ENCODE measurements at regions not wholly inside any gene's neighbourhood (a gene's known extent, or its start where the extent isn't known, plus 50 kb on each side); places are given as distances from the start of the nearest gene placed in this dataset.

GRCh38 chr12:84361651-84362551, 550.7 kb downstream of the SLC6A15 start:
- DNase-seq, result no peak

GRCh38 chr12:84357314-84357713, 555.3 kb downstream of the SLC6A15 start:
- no peak for DNase-seq

GRCh38 chr12:84356224-84356623, 556.4 kb downstream of the SLC6A15 start:
- DNase-seq, result no peak

GRCh38 chr12:84355561-84355960, 557.0 kb downstream of the SLC6A15 start:
- DNase-seq, result no peak

GRCh38 chr12:84348582-84348981, 564.0 kb downstream of the SLC6A15 start:
- DNase-seq, result no peak

- DNase-seq, result no peak
Observed at GRCh38 chr12:84341467-84342193, 571.0 kb downstream of the SLC6A15 start.

GRCh38 chr12:84336231-84336630, 576.4 kb downstream of the SLC6A15 start:
- DNase-seq, result no peak

GRCh38 chr12:84329938-84330337, 582.7 kb downstream of the SLC6A15 start:
- DNase-seq, result no peak

- no peak for DNase-seq
Observed at GRCh38 chr12:84315926-84316325, 596.7 kb downstream of the SLC6A15 start.

GRCh38 chr12:84313323-84313675, 599.3 kb downstream of the SLC6A15 start:
- DNase-seq, result no peak

GRCh38 chr12:84308211-84308610, 604.4 kb downstream of the SLC6A15 start:
- no peak for DNase-seq

- DNase-seq, result no peak
Observed at GRCh38 chr12:84305144-84305543, 607.5 kb downstream of the SLC6A15 start.

- no peak for DNase-seq
Observed at GRCh38 chr12:84294246-84294645, 618.4 kb downstream of the SLC6A15 start.

GRCh38 chr12:84290168-84290567, 622.4 kb downstream of the SLC6A15 start:
- no peak for DNase-seq

- no peak for DNase-seq
Observed at GRCh38 chr12:84277986-84278385, 634.6 kb downstream of the SLC6A15 start.

GRCh38 chr12:84276215-84276614, 636.4 kb downstream of the SLC6A15 start:
- DNase-seq, result no peak

- no peak for DNase-seq
Observed at GRCh38 chr12:84272324-84272723, 640.3 kb downstream of the SLC6A15 start.

- DNase-seq, result no peak
Observed at GRCh38 chr12:84270470-84271140, 642.0 kb downstream of the SLC6A15 start.

GRCh38 chr12:84247931-84248330, 664.7 kb downstream of the SLC6A15 start:
- DNase-seq, result no peak

GRCh38 chr12:84243686-84244085, 668.9 kb downstream of the SLC6A15 start:
- no peak for DNase-seq

GRCh38 chr12:84222841-84223240, 689.8 kb downstream of the SLC6A15 start:
- DNase-seq, result no peak

GRCh38 chr12:84218406-84218805, 694.2 kb downstream of the SLC6A15 start:
- DNase-seq, result no peak

GRCh38 chr12:84201976-84202375, 710.6 kb downstream of the SLC6A15 start:
- DNase-seq, result no peak
